Large intestine (tissue), 3 donors: ENCODE measurements at regions not wholly inside any gene's neighbourhood (a gene's known extent, or its start where the extent isn't known, plus 50 kb on each side); places are given as distances from the start of the nearest gene placed in this dataset.

Source experiments
- DNase-seq, 2 donors: peaks; one replicate each; pipeline versions ENCODE4 v3.0.0 to v3.0.0-alpha.2; 2013
- H3K27ac ChIP-seq: one replicate; pipeline ENCODE4 v1.5.1; 2013; ENCODE audit warnings: low read length
- H3K27me3 ChIP-seq: 2 replicates; pipeline ENCODE4 v1.6.1; 2013; ENCODE audit warnings: low read length; ENCODE audit not compliant: control insufficient read depth, insufficient read depth
- H3K36me3 ChIP-seq: 2 replicates; pipeline ENCODE4 v1.6.1; 2013; ENCODE audit warnings: low read length; ENCODE audit not compliant: control insufficient read depth, insufficient read depth
- H3K4me1 ChIP-seq: one replicate; pipeline ENCODE4 v1.6.1; 2013; ENCODE audit warnings: low read length; ENCODE audit not compliant: control insufficient read depth, insufficient read depth
- H3K4me3 ChIP-seq: one replicate; pipeline ENCODE4 v1.5.1; 2013; ENCODE audit warnings: low read length
- H3K9me3 ChIP-seq: one replicate; pipeline ENCODE4 v1.6.1; 2013; ENCODE audit warnings: mild to moderate bottlenecking, low read depth, low read length, moderate library complexity; ENCODE audit not compliant: control insufficient read depth
- WGBS: methylation state at CpG from one replicate; pipeline ENCODE4 v1.1.5; 2013; ENCODE audit warnings: low lambda C conversion rate; ENCODE audit not compliant: insufficient coverage; 5-methylcytosine and 5-hydroxymethylcytosine counted together

- no CpG with 5 or more reads among the region's 21 CpGs for WGBS
- no peaks in the 10 kb centered on the region for H3K36me3 ChIP-seq
- DNase-seq = no peak
- H3K27ac ChIP-seq = no peak overlapping the region
- no peak overlapping the region for H3K4me3 ChIP-seq
- H3K4me1 ChIP-seq = no peaks in the 10 kb centered on the region
- peaks cover 4% of the 10 kb centered on the region for H3K9me3 ChIP-seq
- no peaks in the 10 kb centered on the region for H3K27me3 ChIP-seq
Measured at GRCh38 chr5:27523629-27524028, 485.2 kb upstream of the CDH9 start.

- Histone ChIP-seq H3K4me3 (no peak overlapping the region), H3K4me1 (no peaks in the 10 kb centered on the region), H3K9me3 (no peaks in the 10 kb centered on the region), H3K36me3 (no peaks in the 10 kb centered on the region), H3K27ac (no peak overlapping the region), H3K27me3 (no peaks in the 10 kb centered on the region)
- DNase-seq = no peak
- WGBS = no CpG with 5 or more reads among the region's 2 CpGs
Measured at GRCh38 chr5:27516437-27516836, 478.1 kb upstream of the CDH9 start.

GRCh38 chr5:27511061-27511460 lies 472.7 kb upstream of the CDH9 start:
- no CpG with 5 or more reads among the region's 3 CpGs for WGBS
- H3K27me3 ChIP-seq = no peaks in the 10 kb centered on the region
- no peak overlapping the region for H3K4me3 ChIP-seq
- no peaks in the 10 kb centered on the region for H3K4me1 ChIP-seq
- no peaks in the 10 kb centered on the region for H3K9me3 ChIP-seq
- H3K27ac ChIP-seq = no peak overlapping the region
- no peaks in the 10 kb centered on the region for H3K36me3 ChIP-seq
- DNase-seq = peak in 1 of 2 donors; percentile 6

- no CpG with 5 or more reads among the region's 3 CpGs for WGBS
- no peaks in the 10 kb centered on the region for H3K36me3 ChIP-seq
- no peak overlapping the region for H3K27ac ChIP-seq
- no peak overlapping the region for H3K4me3 ChIP-seq
- DNase-seq = no peak
- H3K9me3 ChIP-seq = no peaks in the 10 kb centered on the region
- H3K27me3 ChIP-seq = no peaks in the 10 kb centered on the region
- peaks cover 12% of the 10 kb centered on the region for H3K4me1 ChIP-seq
Measured at GRCh38 chr5:27503813-27504212, 465.4 kb upstream of the CDH9 start.

- peak; percentile 56 to 73 for DNase-seq
- WGBS = no CpG with 5 or more reads among the region's 5 CpGs
- Histone ChIP-seq H3K27ac (no peak overlapping the region), H3K4me1 (peaks cover 12% of the 10 kb centered on the region), H3K9me3 (no peaks in the 10 kb centered on the region), H3K36me3 (no peaks in the 10 kb centered on the region), H3K27me3 (no peaks in the 10 kb centered on the region), H3K4me3 (no peak overlapping the region)
Measured at GRCh38 chr5:27502236-27502635, 463.9 kb upstream of the CDH9 start.

GRCh38 chr5:27497491-27497890 lies 459.1 kb upstream of the CDH9 start:
- no peaks in the 10 kb centered on the region for H3K27me3 ChIP-seq
- DNase-seq = no peak
- no peak overlapping the region for H3K4me3 ChIP-seq
- 100% methylated on average over 2 of the region's 2 CpGs for WGBS
- peaks cover 2% of the 10 kb centered on the region for H3K4me1 ChIP-seq
- no peak overlapping the region for H3K27ac ChIP-seq
- no peaks in the 10 kb centered on the region for H3K36me3 ChIP-seq
- H3K9me3 ChIP-seq = no peaks in the 10 kb centered on the region

- H3K9me3 ChIP-seq = no peaks in the 10 kb centered on the region
- H3K36me3 ChIP-seq = no peaks in the 10 kb centered on the region
- H3K4me1 ChIP-seq = no peaks in the 10 kb centered on the region
- no peak for DNase-seq
- no peak overlapping the region for H3K27ac ChIP-seq
- no CpG with 5 or more reads among the region's 2 CpGs for WGBS
- H3K4me3 ChIP-seq = no peak overlapping the region
- H3K27me3 ChIP-seq = no peaks in the 10 kb centered on the region
Measured at GRCh38 chr5:27494887-27495286, 456.5 kb upstream of the CDH9 start.

GRCh38 chr5:27491746-27492439 lies 453.5 kb upstream of the CDH9 start:
- Histone ChIP-seq H3K4me3 (no peak overlapping the region), H3K27me3 (no peaks in the 10 kb centered on the region), H3K9me3 (no peaks in the 10 kb centered on the region), H3K4me1 (no peaks in the 10 kb centered on the region), H3K27ac (no peak overlapping the region), H3K36me3 (no peaks in the 10 kb centered on the region)
- DNase-seq = no peak
- no CpG with 5 or more reads among the region's 3 CpGs for WGBS

- no peaks in the 10 kb centered on the region for H3K36me3 ChIP-seq
- H3K4me1 ChIP-seq = no peaks in the 10 kb centered on the region
- no peak overlapping the region for H3K27ac ChIP-seq
- DNase-seq = no peak
- no peaks in the 10 kb centered on the region for H3K27me3 ChIP-seq
- no CpG with 5 or more reads among the region's 2 CpGs for WGBS
- no peak overlapping the region for H3K4me3 ChIP-seq
- no peaks in the 10 kb centered on the region for H3K9me3 ChIP-seq
Measured at GRCh38 chr5:27491047-27491446, 452.7 kb upstream of the CDH9 start.

- H3K36me3 ChIP-seq = no peaks in the 10 kb centered on the region
- H3K9me3 ChIP-seq = no peaks in the 10 kb centered on the region
- no peak overlapping the region for H3K27ac ChIP-seq
- DNase-seq = no peak
- WGBS = 40% methylated on average over 1 of the region's 1 CpG
- no peaks in the 10 kb centered on the region for H3K27me3 ChIP-seq
- no peak overlapping the region for H3K4me3 ChIP-seq
- no peaks in the 10 kb centered on the region for H3K4me1 ChIP-seq
Measured at GRCh38 chr5:27489701-27490100, 451.3 kb upstream of the CDH9 start.

- no peaks in the 10 kb centered on the region for H3K4me1 ChIP-seq
- no peak for DNase-seq
- no peaks in the 10 kb centered on the region for H3K36me3 ChIP-seq
- no peaks in the 10 kb centered on the region for H3K9me3 ChIP-seq
- H3K4me3 ChIP-seq = no peak overlapping the region
- no peak overlapping the region for H3K27ac ChIP-seq
- 80% methylated on average over 1 of the region's 1 CpG for WGBS
- H3K27me3 ChIP-seq = no peaks in the 10 kb centered on the region
Measured at GRCh38 chr5:27482663-27483062, 444.3 kb upstream of the CDH9 start.
